A549 (cell line): ENCODE measurements at regions not wholly inside any gene's neighbourhood (a gene's known extent, or its start where the extent isn't known, plus 50 kb on each side); places are given as distances from the start of the nearest gene placed in this dataset.

Source experiments
- CEBPB ChIP-seq, 2 experiments: fragments of >200 bp in 1 of 2; sonication (Bioruptor Twin) in 1 of 2; formaldehyde crosslinking in 1 of 2; IDR thresholded peaks; 2 replicates each; pipeline ENCODE4 v1.6.1; 2012 to 2016
- EP300 ChIP-seq, 2 experiments: fragments of >200 bp; sonication (Bioruptor Twin); formaldehyde crosslinking; IDR thresholded peaks; 2 replicates in 1 of 2; 3 replicates in 1 of 2; pipeline ENCODE4 v1.6.1; 2016 to 2017
- FOSB ChIP-seq: fragments of 250-450 bp; sonication (Bioruptor Pico); IDR thresholded peaks from 2 replicates; pipeline ENCODE4 v1.5.0; 2020; ENCODE audit warnings: mild to moderate bottlenecking, moderate library complexity
- GATA3 ChIP-seq: IDR thresholded peaks from 2 replicates; pipeline ENCODE4 v1.6.1; 2012; ENCODE audit warnings: borderline replicate concordance
- MYC ChIP-seq: IDR thresholded peaks from 2 replicates; pipeline ENCODE4 v1.6.1; 2012; ENCODE audit warnings: mild to moderate bottlenecking, inconsistent platforms, low read length, improper control_type of control experiment, borderline replicate concordance
- POLR2A ChIP-seq: IDR thresholded peaks from 2 replicates; pipeline ENCODE4 v1.6.1; 2012; ENCODE audit warnings: mild to moderate bottlenecking, low read length
- RAD21 ChIP-seq, 2 experiments: fragments of >200 bp in 1 of 2; sonication (Bioruptor Twin) in 1 of 2; formaldehyde crosslinking in 1 of 2; IDR thresholded peaks in 1 of 2; conservative IDR thresholded peaks in 1 of 2; 2 replicates in 1 of 2; 3 replicates in 1 of 2; pipeline ENCODE4 v1.6.1; 2012 to 2018; ENCODE audit warnings: inconsistent platforms in 1 of 2
- ZFP36 ChIP-seq: fragments of 450-650 bp; IDR thresholded peaks from 2 replicates; pipeline ENCODE4 v1.6.1; 2014; ENCODE audit warnings: borderline replicate concordance; ENCODE audit not compliant: partially characterized antibody
- TF ChIP-seq, protein P1 (sequence below): fragments of >200 bp; sonication (Bioruptor Twin); formaldehyde crosslinking; IDR thresholded peaks from 3 replicates; pipeline ENCODE4 v1.5.1; 2016
- TF ChIP-seq, protein P2 (sequence below): IDR thresholded peaks from 2 replicates; pipeline ENCODE4 v1.6.1; 2012
- TF ChIP-seq, protein P3 (sequence below): fragments of 200-600 bp; sonication (generic); IDR thresholded peaks from 2 replicates; pipeline ENCODE4 v1.6.1; 2016; ENCODE audit warnings: antibody characterized with exemption, mild to moderate bottlenecking, moderate library complexity
- TF ChIP-seq, protein P4 (sequence below): fragments of 450-650 bp; IDR thresholded peaks from 2 replicates; pipeline ENCODE4 v1.6.1; 2014; ENCODE audit warnings: antibody characterized with exemption

DNA sequence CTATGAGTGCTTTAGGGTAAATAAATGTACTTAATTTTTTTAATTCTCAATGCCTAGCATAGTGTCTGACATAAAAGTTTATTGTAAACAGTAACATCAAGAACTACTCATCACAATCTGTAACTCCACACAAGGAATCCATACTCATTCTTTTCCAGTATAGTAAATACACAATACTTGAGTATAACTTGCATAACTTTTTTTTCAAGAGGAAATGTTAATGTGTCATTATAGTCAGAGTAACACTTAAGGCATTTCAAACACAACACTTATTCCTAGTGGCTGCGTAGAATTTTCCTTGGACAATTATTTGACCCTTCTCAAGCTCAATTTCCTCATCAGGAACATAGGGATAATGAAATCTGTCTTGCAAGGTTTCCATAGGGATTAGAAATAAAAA lies 584.3 kb downstream of the CAAP1 start:
- TF ChIP-seq, protein P1, sequence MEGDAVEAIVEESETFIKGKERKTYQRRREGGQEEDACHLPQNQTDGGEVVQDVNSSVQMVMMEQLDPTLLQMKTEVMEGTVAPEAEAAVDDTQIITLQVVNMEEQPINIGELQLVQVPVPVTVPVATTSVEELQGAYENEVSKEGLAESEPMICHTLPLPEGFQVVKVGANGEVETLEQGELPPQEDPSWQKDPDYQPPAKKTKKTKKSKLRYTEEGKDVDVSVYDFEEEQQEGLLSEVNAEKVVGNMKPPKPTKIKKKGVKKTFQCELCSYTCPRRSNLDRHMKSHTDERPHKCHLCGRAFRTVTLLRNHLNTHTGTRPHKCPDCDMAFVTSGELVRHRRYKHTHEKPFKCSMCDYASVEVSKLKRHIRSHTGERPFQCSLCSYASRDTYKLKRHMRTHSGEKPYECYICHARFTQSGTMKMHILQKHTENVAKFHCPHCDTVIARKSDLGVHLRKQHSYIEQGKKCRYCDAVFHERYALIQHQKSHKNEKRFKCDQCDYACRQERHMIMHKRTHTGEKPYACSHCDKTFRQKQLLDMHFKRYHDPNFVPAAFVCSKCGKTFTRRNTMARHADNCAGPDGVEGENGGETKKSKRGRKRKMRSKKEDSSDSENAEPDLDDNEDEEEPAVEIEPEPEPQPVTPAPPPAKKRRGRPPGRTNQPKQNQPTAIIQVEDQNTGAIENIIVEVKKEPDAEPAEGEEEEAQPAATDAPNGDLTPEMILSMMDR, result no peak
- TF ChIP-seq CEBPB (IDR thresholded peaks at IDR 0.05) (no peak), GATA3 (no peak), RAD21 (conservative IDR thresholded peaks at IDR 0.05 in 1 of 2, IDR thresholded peaks at IDR 0.05 in 1 of 2) (no peak), POLR2A (no peak), FOSB (CRISPR knock-in tag) (no peak), MYC (no peak), ZFP36 (no peak), EP300 (IDR thresholded peaks at IDR 0.05) (no peak)
- TF ChIP-seq, protein P2, sequence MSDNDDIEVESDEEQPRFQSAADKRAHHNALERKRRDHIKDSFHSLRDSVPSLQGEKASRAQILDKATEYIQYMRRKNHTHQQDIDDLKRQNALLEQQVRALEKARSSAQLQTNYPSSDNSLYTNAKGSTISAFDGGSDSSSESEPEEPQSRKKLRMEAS, result no peak
- TF ChIP-seq, protein P3, sequence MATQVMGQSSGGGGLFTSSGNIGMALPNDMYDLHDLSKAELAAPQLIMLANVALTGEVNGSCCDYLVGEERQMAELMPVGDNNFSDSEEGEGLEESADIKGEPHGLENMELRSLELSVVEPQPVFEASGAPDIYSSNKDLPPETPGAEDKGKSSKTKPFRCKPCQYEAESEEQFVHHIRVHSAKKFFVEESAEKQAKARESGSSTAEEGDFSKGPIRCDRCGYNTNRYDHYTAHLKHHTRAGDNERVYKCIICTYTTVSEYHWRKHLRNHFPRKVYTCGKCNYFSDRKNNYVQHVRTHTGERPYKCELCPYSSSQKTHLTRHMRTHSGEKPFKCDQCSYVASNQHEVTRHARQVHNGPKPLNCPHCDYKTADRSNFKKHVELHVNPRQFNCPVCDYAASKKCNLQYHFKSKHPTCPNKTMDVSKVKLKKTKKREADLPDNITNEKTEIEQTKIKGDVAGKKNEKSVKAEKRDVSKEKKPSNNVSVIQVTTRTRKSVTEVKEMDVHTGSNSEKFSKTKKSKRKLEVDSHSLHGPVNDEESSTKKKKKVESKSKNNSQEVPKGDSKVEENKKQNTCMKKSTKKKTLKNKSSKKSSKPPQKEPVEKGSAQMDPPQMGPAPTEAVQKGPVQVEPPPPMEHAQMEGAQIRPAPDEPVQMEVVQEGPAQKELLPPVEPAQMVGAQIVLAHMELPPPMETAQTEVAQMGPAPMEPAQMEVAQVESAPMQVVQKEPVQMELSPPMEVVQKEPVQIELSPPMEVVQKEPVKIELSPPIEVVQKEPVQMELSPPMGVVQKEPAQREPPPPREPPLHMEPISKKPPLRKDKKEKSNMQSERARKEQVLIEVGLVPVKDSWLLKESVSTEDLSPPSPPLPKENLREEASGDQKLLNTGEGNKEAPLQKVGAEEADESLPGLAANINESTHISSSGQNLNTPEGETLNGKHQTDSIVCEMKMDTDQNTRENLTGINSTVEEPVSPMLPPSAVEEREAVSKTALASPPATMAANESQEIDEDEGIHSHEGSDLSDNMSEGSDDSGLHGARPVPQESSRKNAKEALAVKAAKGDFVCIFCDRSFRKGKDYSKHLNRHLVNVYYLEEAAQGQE, result no peak
- TF ChIP-seq, protein P4, sequence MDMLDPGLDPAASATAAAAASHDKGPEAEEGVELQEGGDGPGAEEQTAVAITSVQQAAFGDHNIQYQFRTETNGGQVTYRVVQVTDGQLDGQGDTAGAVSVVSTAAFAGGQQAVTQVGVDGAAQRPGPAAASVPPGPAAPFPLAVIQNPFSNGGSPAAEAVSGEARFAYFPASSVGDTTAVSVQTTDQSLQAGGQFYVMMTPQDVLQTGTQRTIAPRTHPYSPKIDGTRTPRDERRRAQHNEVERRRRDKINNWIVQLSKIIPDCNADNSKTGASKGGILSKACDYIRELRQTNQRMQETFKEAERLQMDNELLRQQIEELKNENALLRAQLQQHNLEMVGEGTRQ, result no peak
